ENCODE measurements at regions not wholly inside any gene's neighbourhood (a gene's known extent, or its start where the extent isn't known, plus 50 kb on each side); places are given as distances from the start of the nearest gene placed in this dataset.
"Not testable (repeated sequence)": the region's sequence is repeated elsewhere in the genome, so short reads cannot be mapped to it uniquely, and the experiment has no call there.

GRCh38 chr6:20263059-20263458, 50.8 kb upstream of the MBOAT1 start:
- no peak for DNase-seq (ENCODE audit: low spot score)
- intact Hi-C loops (cut with DNase I): no loop called here

GRCh38 chr6:20265842-20266241, 53.6 kb upstream of the MBOAT1 start:
- DNase-seq (ENCODE audit: low spot score): no peak
- intact Hi-C loops (cut with DNase I): no loop called here

GRCh38 chr6:20266851-20267608, 54.8 kb upstream of the MBOAT1 start:
- DNase-seq (ENCODE audit: low spot score): no peak
- intact Hi-C loops (cut with DNase I): no loop called here

GRCh38 chr6:20269181-20269580, 56.9 kb upstream of the MBOAT1 start:
- intact Hi-C loops (cut with DNase I): no loop called here
- DNase-seq (ENCODE audit: low spot score): no peak

GRCh38 chr6:20271818-20272217, 59.5 kb upstream of the MBOAT1 start:
- intact Hi-C loops (cut with DNase I): no loop called here
- no peak for DNase-seq (ENCODE audit: low spot score)

GRCh38 chr6:20274137-20274536, 61.9 kb upstream of the MBOAT1 start:
- intact Hi-C loops (cut with DNase I): no loop called here
- DNase-seq (ENCODE audit: low spot score): no peak

GRCh38 chr6:20275837-20276236, 63.6 kb upstream of the MBOAT1 start:
- DNase-seq (ENCODE audit: low spot score); intact Hi-C loops (cut with DNase I): not testable (repeated sequence)

GRCh38 chr6:20277724-20278123, 65.5 kb upstream of the MBOAT1 start:
- DNase-seq (ENCODE audit: low spot score); intact Hi-C loops (cut with DNase I): not testable (repeated sequence)

GRCh38 chr6:20279051-20279450, 66.8 kb upstream of the MBOAT1 start:
- no peak for DNase-seq (ENCODE audit: low spot score)
- intact Hi-C loops (cut with DNase I): no loop called here

- intact Hi-C loops (cut with DNase I): no loop called here
- DNase-seq (ENCODE audit: low spot score): no peak
These were observed 67.5 kb upstream of the MBOAT1 start for GRCh38 chr6:20279608-20280287.

- DNase-seq (ENCODE audit: low spot score): no peak
- intact Hi-C loops (cut with DNase I): no loop called here
These were observed 68.0 kb upstream of the MBOAT1 start for GRCh38 chr6:20280288-20280621.

GRCh38 chr6:20284672-20285071, 72.4 kb upstream of the MBOAT1 start:
- intact Hi-C loops (cut with DNase I): no loop called here
- DNase-seq (ENCODE audit: low spot score): no peak

GRCh38 chr6:20286968-20287565, 74.8 kb upstream of the MBOAT1 start:
- intact Hi-C loops (cut with DNase I): no loop called here
- no peak for DNase-seq (ENCODE audit: low spot score)

GRCh38 chr6:20291764-20292580, 79.7 kb upstream of the MBOAT1 start:
- intact Hi-C loops (cut with DNase I): loop anchor here (5.0 to 10.0 kb wide), 2 partner anchors 113 to 235 kb away; partner anchors contain the start of gene E2F3 (in 1 of the 2)
- DNase-seq (ENCODE audit: low spot score): no peak

GRCh38 chr6:20292905-20293304, 80.6 kb upstream of the MBOAT1 start:
- DNase-seq (ENCODE audit: low spot score): no peak
- intact Hi-C loops (cut with DNase I): loop anchor here (5.0 to 10.0 kb wide), 2 partner anchors 112 to 234 kb away; partner anchors contain the start of gene E2F3 (in 1 of the 2)

GRCh38 chr6:20301256-20301655, 89.0 kb upstream of the MBOAT1 start:
- DNase-seq (ENCODE audit: low spot score): peak; percentile 53
- intact Hi-C loops (cut with DNase I): no loop called here

GRCh38 chr6:20302168-20302567, 89.9 kb upstream of the MBOAT1 start:
- intact Hi-C loops (cut with DNase I): no loop called here
- no peak for DNase-seq (ENCODE audit: low spot score)

GRCh38 chr6:20302702-20303251, 90.5 kb upstream of the MBOAT1 start:
- intact Hi-C loops (cut with DNase I): no loop called here
- DNase-seq (ENCODE audit: low spot score): no peak

GRCh38 chr6:20306491-20306890, 94.2 kb upstream of the MBOAT1 start:
- DNase-seq (ENCODE audit: low spot score): no peak
- intact Hi-C loops (cut with DNase I): no loop called here
